GM12892 (cell line): ENCODE measurements at regions not wholly inside any gene's neighbourhood (a gene's known extent, or its start where the extent isn't known, plus 50 kb on each side); places are given as distances from the start of the nearest gene placed in this dataset.

Experiments
- DNase-seq: peaks from one replicate; pipeline ENCODE4 v3.0.0; 2011; ENCODE audit not compliant: insufficient read length
- FAIRE-seq: peaks from 2 replicates; lab custom pipeline; 2011; peaks lifted over from hg19 to GRCh38; lab: Jason Lieb, UNC
- POLR2A ChIP-seq: IDR thresholded peaks from 2 replicates; pipeline ENCODE4 v1.6.1; 2011; ENCODE audit warnings: low read depth, low read length, control low read depth
- POLR2AphosphoS5 ChIP-seq: IDR thresholded peaks from 2 replicates; pipeline ENCODE4 v1.6.1; 2011; ENCODE audit warnings: low read depth, low read length, control low read depth
- TAF1 ChIP-seq: IDR thresholded peaks from 2 replicates; pipeline ENCODE4 v1.6.1; 2011; ENCODE audit warnings: low read depth, mild to moderate bottlenecking, control low read depth, low read length, borderline replicate concordance

DNA sequence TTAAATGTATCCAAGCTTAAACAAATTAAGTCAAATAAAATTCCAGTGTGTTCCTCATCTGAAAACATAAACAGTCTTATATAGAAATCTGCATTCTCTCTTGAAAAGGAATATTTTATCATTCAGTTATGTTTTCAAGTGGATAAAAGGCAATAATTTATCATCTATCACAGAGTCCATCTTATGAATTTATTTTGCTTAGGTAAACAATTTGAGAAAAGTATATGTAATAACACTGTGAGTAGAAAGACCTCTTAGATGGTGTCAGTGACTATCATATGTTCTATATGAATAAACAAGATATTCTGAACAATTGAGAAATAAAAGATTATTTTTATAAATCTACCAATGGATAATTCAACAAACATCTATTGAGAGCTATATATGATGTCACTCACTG is 397.6 kb upstream of the GJE1 start:
- DNase-seq (no peak), FAIRE-seq (no peak)
- TF ChIP-seq POLR2AphosphoS5 (no peak), TAF1 (no peak), POLR2A (no peak)

DNA sequence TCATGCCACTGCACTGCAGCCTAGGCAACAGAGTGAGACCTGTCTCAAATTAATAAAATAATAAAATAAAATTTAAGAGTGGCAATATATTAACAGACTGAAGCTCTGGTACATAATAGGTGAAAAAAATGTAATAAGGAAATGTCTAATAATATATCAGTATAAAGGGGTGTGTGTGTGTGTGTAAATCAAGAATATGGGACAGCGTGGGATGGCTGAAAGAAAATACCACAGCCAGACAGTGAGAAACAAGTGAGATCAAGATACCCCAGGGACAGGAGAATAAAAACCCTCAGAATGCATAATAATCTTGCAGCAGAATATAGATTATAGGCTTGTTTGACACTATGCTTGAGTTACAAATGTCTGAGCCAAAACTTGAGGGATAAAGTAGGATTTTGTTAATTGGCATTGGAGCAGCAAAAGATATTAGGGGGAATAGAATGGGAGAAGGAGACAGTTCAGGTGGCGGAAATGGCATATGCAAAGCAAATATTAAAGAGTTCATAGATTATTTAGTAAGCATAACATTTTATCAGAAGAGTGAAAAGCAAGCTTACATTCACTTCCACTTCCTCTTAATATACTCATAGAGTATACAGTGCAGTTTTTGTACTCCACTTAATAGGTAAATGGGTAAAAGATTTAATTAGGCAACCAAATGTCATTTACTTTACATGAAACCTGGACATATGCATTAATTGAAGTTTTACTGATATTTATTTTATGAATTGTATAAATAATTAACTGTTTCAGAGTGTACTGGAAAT is 398.5 kb upstream of the GJE1 start:
- TF ChIP-seq TAF1 (no peak), POLR2A (no peak), POLR2AphosphoS5 (no peak)
- DNase-seq (no peak), FAIRE-seq (no peak)

DNA sequence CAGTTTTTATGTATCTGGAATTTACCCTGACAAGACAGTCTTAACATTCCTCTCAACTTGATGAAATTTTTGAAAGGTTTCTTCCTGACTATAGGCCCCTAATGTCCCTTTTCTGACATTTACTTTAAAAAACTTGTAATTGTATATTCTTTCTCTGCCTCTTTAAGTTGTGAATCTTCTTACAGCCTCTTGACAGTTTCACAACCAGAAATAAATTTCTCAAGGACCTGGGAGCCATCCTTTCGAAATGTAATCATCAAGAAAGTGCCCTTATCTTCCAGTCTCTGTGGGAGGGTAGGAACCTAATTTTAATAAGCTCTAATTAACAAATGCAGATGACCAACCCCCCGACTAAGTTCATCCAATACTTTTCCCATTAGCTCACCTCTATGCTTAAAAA is 403.6 kb upstream of the GJE1 start:
- no peak for TF ChIP-seq TAF1
- no peak for TF ChIP-seq POLR2A
- TF ChIP-seq POLR2AphosphoS5, result no peak
- DNase-seq, result no peak
- FAIRE-seq, result no peak

DNA sequence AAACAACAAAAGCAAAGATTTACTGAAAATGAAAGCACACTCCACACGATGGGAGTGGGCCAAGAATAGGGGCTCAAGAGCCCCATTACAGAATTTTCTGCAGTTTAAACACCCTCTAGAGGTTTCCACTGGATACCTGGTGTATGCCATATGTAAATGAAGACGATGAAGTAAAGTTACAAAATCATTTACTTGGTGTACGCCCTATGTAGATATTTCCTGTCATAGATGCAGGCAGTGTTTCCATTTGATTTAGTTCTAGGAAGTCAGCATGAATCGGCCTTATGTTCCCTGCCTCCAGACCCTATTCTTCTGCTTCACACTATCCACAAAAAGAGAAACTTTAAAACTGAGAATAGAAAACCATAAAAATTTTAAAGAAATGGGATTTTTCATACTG is 404.4 kb upstream of the GJE1 start:
- TF ChIP-seq POLR2AphosphoS5, result no peak
- no peak for TF ChIP-seq POLR2A
- no peak for TF ChIP-seq TAF1
- FAIRE-seq (no peak), DNase-seq (no peak)

DNA sequence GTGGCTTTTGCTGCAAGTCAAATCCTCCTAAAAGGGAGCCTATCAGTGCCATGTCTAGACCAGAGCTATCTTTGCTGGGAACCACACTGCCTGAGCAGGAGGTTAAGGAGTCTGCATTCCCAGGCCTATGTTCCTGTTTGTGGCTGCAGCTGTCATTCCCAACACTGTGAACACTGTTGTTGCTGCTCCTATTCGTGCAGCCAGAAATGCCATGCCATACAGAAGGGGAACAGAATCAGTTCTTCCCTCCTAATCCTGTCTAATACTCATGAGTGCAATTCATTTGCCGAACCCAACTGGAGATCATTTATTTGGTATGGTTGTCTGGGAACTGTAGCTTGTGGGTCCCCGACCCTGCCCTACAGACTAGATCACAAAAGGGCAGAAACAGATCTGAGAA is 406.5 kb upstream of the GJE1 start:
- no peak for TF ChIP-seq POLR2AphosphoS5
- no peak for TF ChIP-seq POLR2A
- no peak for TF ChIP-seq TAF1
- no peak for DNase-seq
- no peak for FAIRE-seq

DNA sequence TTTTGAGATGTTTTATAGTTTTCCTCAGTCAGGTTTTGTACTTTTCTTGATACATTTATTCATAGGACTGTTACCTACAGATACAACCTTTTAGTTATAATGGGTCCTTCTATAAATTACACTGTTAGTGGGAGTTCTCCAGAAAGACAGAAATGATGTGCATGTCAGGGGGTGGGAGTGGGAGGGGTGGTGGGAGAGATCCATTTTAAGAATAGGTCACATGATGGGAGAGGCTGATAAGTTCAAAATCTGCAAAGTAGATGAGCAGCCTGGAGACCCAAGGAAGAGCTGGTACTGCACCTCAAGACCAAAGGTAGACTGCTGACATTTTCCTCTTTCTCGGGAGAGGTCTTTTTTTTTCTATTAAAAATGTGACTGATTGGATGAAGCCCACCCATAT is 408.0 kb upstream of the GJE1 start:
- no peak for FAIRE-seq
- no peak for DNase-seq
- no peak for TF ChIP-seq POLR2A
- TF ChIP-seq TAF1, result no peak
- no peak for TF ChIP-seq POLR2AphosphoS5

DNA sequence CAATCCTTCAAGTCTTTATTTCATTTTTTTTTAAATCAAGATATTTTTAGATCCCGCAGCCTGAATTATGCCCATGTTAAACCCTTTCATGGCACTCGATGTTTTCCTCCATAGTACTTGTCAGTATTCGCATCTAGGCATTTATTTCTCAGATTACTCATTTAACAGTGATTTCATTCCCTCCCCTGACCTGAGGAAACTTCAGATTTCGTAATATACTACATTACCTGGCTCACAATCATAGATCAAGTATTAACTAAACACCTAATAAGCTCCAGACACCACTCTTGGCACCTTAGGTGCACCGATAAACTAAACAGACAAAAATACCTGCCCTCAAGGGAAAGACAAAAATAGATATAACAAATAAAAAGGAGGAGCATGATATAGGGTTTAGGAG is 413.2 kb upstream of the GJE1 start:
- TF ChIP-seq TAF1, result no peak
- FAIRE-seq (no peak), DNase-seq (no peak)

DNA sequence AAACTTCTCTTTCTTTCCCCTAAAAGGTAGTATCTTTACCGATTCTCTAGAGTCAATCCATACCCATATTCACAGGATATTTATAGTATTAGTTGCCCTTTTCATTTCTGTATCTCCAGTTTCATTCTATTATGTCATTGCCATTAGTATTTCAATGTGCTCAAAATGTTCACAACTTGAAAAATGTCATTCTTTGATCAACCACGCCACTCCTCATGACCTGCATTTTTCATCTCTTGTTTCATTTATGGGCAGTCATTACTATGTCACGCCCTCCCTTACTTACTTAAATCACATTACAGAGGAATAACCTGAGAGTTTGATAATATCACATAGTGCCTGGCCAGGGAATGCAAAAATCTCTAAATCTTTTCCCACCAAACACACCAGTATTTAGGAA is 427.3 kb upstream of the GJE1 start:
- DNase-seq (no peak), FAIRE-seq (no peak)
- no peak for TF ChIP-seq POLR2A
- TF ChIP-seq POLR2AphosphoS5, result no peak
- no peak for TF ChIP-seq TAF1

DNA sequence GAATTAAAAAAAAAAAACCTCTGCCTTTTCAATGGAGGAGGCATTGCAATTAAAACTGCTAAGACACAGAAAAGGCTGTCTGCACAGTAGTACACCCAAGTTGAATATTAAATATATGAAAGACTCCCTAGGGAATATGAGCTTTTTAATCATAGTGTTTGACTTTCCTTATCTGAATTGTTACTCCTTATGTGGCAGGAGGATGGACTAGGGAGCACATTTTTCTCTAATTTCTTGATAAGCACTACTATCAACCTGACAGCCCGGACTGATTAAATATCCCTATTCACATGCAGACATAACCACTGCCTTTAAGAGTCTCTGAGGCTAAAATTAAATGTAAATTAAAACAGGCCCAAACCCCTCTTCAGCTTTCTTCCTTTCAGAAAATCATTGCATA is 428.6 kb upstream of the GJE1 start:
- no peak for TF ChIP-seq POLR2A
- no peak for TF ChIP-seq TAF1
- TF ChIP-seq POLR2AphosphoS5, result no peak
- DNase-seq (no peak), FAIRE-seq (no peak)

DNA sequence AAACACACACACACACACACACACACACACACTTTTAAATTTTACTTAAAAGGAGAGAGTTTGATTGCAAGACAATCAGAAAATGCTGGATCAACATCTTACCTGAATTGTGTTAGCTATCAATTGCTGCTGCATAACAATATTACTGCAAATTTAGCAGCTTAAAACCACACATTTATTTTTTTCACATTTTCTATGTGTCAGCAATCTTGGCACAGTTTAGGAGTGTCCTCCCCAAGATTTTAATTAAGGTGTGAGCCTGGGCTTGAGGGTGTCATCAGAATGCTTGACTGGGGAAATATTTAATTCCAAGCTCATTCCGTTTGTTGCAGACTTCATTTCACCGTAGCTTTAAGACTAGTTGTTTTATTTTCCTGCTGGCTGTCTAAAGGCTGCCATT is 431.0 kb upstream of the GJE1 start:
- DNase-seq, result no peak
- FAIRE-seq, result no peak
- no peak for TF ChIP-seq POLR2A
- no peak for TF ChIP-seq POLR2AphosphoS5
- no peak for TF ChIP-seq TAF1

DNA sequence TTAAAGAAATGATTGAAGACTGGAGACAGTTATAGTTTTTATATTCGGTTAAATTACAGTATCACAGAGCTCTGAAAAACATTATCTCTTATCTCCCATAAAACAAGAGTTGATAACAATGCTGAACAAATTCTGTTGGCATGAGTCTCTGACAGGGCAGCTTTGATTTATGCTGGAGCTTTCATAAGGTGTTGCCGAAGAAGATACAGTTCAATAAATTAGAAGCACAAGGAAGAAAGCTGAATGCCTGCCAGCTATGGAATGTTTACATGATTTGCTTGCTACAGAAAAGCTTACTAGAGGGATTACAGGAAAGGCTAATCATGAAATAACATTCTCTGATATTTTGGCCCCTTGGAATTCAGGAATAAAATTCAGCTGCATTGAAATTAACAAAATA is 431.9 kb upstream of the GJE1 start:
- FAIRE-seq, result no peak
- DNase-seq, result no peak
- TF ChIP-seq POLR2AphosphoS5 (no peak), TAF1 (no peak), POLR2A (no peak)

DNA sequence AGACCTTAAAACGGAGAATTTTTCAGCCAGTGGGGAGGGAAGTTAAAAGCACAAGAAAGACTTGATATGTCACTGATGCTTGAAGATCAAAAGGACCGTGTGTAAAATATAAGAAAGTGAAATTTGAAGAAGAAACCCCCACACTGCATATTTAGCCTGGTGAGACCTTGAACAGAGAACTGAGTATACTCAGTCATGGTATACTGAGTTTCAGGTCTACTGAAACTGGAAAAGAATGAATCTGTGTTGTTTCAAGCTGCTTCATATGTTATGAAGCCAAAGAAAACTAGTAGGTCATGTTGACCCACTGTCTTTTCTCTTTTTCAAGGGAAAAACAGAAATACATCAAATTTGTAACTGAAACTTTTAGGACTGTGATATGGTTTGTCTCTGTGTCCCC is 443.8 kb upstream of the GJE1 start:
- DNase-seq, result no peak
- no peak for FAIRE-seq
- TF ChIP-seq POLR2AphosphoS5 (no peak), TAF1 (no peak), POLR2A (no peak)

DNA sequence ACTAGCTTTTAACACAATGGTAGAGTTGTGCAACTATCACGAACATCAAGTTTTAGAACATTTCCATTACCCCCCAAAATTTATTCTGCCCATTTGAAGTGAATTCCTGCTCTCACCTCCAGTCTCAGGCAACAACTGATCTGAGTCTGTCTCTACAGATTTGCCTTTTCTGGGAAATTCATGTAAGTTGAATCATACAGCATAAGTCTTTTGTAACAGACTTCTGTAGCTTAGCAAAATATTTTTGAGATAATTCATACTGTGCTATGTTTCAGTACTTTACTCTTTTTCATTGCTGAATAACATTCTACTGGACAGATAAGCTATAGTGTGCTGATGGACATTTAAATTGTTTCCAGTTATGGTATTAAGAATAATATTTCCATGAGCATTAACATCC is 447.3 kb upstream of the GJE1 start:
- no peak for TF ChIP-seq TAF1
- no peak for TF ChIP-seq POLR2A
- TF ChIP-seq POLR2AphosphoS5, result no peak
- FAIRE-seq (no peak), DNase-seq (no peak)

DNA sequence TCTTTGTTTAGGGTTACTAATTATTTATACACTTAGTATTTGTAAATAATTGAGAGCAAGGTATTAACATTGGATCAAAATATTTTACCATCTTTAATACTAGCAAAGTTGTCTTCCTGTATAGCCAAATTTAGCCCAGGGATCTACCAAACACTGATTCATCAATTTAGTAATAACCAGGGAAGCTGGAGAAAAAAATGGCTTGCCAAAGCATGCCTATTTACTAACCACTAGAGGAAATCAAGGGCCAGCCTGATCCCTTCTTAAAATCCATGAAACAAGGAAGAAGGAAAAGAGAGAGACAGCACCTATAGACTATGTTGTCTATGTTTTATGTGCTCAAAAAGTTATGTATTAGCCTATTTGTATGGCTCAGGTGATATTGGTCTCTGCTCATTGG is 450.3 kb upstream of the GJE1 start:
- FAIRE-seq, result no peak
- DNase-seq, result no peak
- TF ChIP-seq POLR2A (no peak), TAF1 (no peak), POLR2AphosphoS5 (no peak)
